ENCODE measurements at regions not wholly inside any gene's neighbourhood (a gene's known extent, or its start where the extent isn't known, plus 50 kb on each side); places are given as distances from the start of the nearest gene placed in this dataset.

DNA sequence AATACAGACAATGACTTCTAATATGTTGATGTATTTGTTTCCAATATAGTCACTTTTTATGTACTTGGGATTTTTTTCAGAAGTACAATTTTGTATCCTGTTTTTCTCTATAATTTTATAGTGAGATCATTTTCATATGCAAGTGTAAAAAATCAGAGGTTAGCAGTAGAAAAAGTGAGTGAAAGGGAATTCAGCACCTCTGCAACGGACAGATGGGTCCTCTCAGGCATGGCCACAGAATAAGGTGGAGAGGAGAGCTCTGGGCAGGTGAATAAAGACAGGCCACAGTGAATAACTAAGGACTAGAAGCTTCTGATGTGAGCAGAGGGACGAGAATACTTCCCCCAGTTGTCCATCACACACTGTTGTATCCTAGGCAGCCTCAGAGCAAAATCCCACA, 210.1 kb upstream of the CNR1 start:
- DNase-seq (ENCODE audit: low read depth): no peak
- TF ChIP-seq, protein P1, sequence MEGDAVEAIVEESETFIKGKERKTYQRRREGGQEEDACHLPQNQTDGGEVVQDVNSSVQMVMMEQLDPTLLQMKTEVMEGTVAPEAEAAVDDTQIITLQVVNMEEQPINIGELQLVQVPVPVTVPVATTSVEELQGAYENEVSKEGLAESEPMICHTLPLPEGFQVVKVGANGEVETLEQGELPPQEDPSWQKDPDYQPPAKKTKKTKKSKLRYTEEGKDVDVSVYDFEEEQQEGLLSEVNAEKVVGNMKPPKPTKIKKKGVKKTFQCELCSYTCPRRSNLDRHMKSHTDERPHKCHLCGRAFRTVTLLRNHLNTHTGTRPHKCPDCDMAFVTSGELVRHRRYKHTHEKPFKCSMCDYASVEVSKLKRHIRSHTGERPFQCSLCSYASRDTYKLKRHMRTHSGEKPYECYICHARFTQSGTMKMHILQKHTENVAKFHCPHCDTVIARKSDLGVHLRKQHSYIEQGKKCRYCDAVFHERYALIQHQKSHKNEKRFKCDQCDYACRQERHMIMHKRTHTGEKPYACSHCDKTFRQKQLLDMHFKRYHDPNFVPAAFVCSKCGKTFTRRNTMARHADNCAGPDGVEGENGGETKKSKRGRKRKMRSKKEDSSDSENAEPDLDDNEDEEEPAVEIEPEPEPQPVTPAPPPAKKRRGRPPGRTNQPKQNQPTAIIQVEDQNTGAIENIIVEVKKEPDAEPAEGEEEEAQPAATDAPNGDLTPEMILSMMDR (IDR thresholded peaks at IDR 0.05; ENCODE audit: insufficient read depth, low read depth, low read length, missing control alignments): no peak
- no peak overlapping the region for H3K4me3 ChIP-seq (ENCODE audit: low read length)

DNA sequence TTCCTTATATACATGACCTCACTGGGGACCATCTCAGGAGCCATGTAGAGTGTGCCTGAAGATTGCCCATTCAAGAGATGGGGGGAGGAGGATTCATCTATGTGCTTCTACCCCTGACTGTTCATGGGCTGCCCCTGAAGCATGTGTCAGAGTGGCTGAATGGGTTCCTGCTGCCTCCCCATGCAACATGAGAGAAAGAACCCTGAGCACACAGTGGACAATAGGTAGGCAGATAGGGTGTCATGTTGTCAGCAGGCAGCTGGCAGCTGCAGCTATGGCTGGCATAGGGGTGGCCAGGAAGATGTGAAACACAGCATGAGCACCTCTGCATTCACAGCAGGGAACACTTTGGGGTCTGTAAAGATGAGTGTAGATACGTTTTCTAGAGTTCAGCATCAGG, 208.4 kb upstream of the CNR1 start:
- DNase-seq (ENCODE audit: low read depth): no peak
- TF ChIP-seq, protein P1 (IDR thresholded peaks at IDR 0.05; ENCODE audit: insufficient read depth, low read depth, low read length, missing control alignments): no peak
- no peak overlapping the region for H3K4me3 ChIP-seq (ENCODE audit: low read length)

DNA sequence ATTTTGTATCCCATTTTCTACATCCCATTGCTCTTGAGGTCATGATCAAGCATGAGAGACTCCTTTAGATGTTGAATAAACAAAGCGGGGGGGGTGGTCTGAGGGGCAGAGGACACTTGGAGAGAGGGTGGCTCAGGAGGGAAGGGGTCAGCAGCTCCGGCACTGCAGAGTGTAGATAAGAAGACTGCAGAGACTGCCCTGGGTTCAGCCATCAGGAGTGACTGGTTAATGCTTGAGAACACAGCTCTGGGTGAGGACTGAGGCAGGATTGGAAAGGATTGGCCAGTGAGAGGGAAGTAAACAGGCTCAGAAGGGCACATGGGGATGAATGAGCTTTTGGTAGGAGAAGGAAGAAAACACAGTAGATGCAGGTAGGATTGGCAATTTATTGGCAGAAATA, 205.3 kb upstream of the CNR1 start:
- no peak overlapping the region for H3K4me3 ChIP-seq (ENCODE audit: low read length)
- DNase-seq (ENCODE audit: low read depth): no peak
- TF ChIP-seq, protein P1 (IDR thresholded peaks at IDR 0.05; ENCODE audit: insufficient read depth, low read depth, low read length, missing control alignments): no peak

DNA sequence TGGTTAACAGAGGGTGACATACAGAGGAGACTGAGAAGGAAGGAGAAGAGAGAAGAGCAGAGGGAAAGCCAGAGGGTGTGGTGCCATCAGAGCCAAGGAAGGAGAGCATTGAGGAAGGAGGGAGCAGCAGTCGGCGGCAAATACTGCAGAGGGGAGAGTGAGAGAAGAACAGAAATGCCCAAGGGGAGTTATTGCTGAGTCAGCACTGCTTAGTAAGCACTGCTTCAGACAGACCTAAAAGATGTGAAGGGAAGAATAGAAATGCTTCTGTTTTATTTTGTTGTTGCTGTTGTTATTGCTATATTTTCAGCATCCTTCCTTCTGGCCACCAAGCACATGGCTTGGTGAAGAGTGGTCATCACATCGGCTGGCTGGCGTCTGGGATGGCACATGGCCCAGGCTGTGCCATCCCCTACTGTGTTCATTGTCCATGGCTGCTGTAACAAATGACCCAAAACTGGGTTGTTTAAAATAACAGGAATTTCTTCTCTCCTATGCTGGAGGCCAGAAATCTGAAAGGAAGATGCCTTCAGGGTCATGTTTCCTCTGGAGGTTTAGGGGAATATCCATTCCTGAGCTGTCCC, 204.1 kb upstream of the CNR1 start:
- no peak for DNase-seq (ENCODE audit: low read depth)
- TF ChIP-seq, protein P1 (IDR thresholded peaks at IDR 0.05; ENCODE audit: insufficient read depth, low read depth, low read length, missing control alignments): no peak
- H3K4me3 ChIP-seq (ENCODE audit: low read length): no peak overlapping the region

DNA sequence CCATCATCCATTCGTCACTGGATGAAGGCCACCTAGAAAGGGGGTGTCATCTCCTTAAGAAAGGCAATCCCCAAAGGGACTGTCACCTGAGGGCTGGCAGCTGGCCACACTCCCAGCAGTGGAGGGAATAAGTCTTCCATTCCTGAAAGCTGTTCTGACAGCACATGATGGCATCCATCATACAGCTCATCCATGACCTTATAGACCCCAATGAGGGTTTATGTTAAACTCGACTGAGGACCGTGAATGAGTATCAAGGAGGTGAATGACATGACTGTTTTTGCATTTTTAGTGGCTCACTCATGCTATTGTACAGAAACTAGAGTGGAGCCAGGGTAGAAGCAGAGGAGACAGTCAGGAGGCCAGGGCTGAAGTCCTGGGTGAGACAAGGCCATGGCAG, 203.1 kb upstream of the CNR1 start:
- DNase-seq (ENCODE audit: low read depth): no peak
- TF ChIP-seq, protein P1 (IDR thresholded peaks at IDR 0.05; ENCODE audit: insufficient read depth, low read depth, low read length, missing control alignments): no peak
- no peak overlapping the region for H3K4me3 ChIP-seq (ENCODE audit: low read length)

DNA sequence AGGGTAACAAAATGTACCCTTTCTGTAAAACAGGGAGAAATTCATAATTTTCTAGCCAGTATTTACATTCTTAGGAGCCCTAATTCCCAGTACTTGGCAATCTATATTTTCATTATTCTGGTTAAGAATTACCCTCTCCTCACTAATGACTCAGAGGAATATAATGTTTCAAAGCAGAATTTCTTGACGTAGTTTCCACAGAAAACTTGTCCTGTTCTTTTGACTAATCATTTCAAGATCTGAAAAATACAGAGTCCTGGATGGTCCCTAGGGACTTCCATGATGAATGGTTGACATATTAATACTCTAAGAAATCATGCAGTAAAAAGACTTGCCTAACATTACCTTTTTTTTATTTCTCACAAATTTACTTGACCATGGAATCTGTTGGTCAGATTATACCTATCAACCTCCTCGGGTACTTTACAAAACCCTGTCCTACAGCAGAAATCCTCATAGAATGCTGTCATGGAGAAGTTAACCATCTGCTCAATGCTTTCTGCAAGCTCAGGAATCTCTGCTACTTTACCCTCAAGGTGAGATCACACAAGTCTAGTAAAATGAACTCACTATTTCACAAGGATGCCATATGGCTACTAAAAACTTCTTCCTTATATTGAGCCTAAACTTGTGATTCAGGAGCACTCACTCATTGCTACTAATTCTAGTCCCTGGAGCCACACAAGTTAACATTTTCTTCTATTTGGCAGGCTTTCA, 202.1 kb upstream of the CNR1 start:
- no peak for DNase-seq (ENCODE audit: low read depth)
- H3K4me3 ChIP-seq (ENCODE audit: low read length): no peak overlapping the region
- TF ChIP-seq, protein P1 (IDR thresholded peaks at IDR 0.05; ENCODE audit: insufficient read depth, low read depth, low read length, missing control alignments): no peak

DNA sequence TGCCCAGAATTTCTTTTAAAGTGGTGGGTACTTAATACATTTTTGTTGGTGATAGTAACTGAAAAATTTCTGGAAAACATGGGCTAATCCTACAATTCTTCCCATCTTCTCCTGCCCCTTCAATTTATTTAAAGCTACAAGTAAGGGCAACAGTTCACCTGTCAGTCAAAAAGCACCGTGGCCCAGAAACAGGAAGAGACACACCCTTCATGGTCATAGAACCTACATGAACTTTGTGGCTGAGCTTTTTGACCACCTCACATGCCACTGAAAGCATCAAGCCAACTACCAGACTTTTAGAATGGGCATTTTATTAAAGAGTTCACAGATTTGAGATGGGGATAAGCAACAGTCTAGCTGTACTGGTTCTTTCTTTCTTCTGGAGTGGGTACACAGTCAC, 201.1 kb upstream of the CNR1 start:
- TF ChIP-seq, protein P1 (IDR thresholded peaks at IDR 0.05; ENCODE audit: insufficient read depth, low read depth, low read length, missing control alignments): no peak
- no peak for DNase-seq (ENCODE audit: low read depth)
- H3K4me3 ChIP-seq (ENCODE audit: low read length): no peak overlapping the region
